GM12873 (cell line): ENCODE measurements at regions not wholly inside any gene's neighbourhood (a gene's known extent, or its start where the extent isn't known, plus 50 kb on each side); places are given as distances from the start of the nearest gene placed in this dataset.

ENCODE experiments used
- CTCF ChIP-seq: IDR thresholded peaks from 2 replicates; pipeline ENCODE4 v1.5.1; 2012; ENCODE audit warnings: low read depth, mild to moderate bottlenecking, moderate library complexity, low read length, control low read depth; ENCODE audit not compliant: insufficient read depth; ENCODE audit errors: missing control alignments

- no peak for TF ChIP-seq CTCF
Observed at GRCh38 chr15:62992302-62992701, 50.2 kb upstream of the TPM1 start.
